ENCODE measurements at regions not wholly inside any gene's neighbourhood (a gene's known extent, or its start where the extent isn't known, plus 50 kb on each side); places are given as distances from the start of the nearest gene placed in this dataset.
"Not testable (repeated sequence)": the region's sequence is repeated elsewhere in the genome, so short reads cannot be mapped to it uniquely, and the experiment has no call there.

DNA sequence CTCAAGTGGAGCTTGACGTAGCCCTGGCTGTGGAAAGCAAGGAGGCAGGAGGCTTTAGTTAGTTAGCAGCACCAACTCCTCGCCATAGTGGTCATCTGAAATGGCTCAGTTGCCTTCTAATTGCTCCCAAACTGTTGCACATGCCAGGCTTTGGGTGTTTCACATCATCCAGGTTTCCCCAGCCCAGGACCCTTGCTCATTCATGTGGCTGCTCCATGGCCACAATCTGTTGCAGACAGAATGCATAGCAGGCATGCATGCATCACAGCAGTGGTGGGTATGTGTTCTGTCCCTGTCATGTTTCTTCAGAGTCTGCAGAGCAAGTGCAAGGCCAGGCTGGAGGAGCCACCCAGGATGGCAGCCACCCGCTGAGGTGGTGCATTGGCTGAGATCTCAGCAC, 407.6 kb downstream of the TSHZ3 start:
- DNase-seq (ENCODE audit: low spot score): no peak
- intact Hi-C loops (cut with DNase I): no loop called here
- Histone ChIP-seq H3K36me3 (no peaks in the 10 kb centered on the region), H3K9me3 (no peaks in the 10 kb centered on the region), H3K4me3 (no peak overlapping the region), H3K4me1 (replicated peaks) (no peaks in the 10 kb centered on the region), H3K27ac (no peak overlapping the region), H3K27me3 (replicated peaks; ENCODE audit: insufficient read depth) (no peaks in the 10 kb centered on the region)
- WGBS: 75% methylated on average over 2 of the region's 3 CpGs
- TF ChIP-seq POLR2AphosphoS5 (IDR thresholded peaks at IDR 0.05) (no peak), POLR2A (IDR thresholded peaks at IDR 0.05) (no peak)
- TF ChIP-seq, protein P1, sequence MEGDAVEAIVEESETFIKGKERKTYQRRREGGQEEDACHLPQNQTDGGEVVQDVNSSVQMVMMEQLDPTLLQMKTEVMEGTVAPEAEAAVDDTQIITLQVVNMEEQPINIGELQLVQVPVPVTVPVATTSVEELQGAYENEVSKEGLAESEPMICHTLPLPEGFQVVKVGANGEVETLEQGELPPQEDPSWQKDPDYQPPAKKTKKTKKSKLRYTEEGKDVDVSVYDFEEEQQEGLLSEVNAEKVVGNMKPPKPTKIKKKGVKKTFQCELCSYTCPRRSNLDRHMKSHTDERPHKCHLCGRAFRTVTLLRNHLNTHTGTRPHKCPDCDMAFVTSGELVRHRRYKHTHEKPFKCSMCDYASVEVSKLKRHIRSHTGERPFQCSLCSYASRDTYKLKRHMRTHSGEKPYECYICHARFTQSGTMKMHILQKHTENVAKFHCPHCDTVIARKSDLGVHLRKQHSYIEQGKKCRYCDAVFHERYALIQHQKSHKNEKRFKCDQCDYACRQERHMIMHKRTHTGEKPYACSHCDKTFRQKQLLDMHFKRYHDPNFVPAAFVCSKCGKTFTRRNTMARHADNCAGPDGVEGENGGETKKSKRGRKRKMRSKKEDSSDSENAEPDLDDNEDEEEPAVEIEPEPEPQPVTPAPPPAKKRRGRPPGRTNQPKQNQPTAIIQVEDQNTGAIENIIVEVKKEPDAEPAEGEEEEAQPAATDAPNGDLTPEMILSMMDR (IDR thresholded peaks at IDR 0.05): no peak

DNA sequence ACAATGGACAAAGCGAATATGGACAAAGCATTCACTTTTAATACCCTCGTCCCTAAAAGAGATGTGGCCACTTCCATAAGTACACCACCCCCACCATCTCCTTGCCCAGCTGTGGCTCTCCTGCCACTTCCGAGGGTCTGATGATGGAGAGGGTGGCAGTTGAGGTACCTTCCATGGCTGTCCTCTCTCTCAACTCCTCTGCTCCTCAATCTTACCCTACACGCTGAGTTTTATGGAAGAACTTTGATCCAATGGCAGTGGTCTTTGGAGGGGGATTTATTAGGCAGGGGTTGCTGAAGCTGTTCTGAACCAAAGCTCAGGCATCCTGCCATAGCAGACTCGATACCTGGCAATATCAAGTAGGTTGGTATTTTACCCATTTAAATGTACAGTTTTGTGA, 413.0 kb downstream of the TSHZ3 start:
- H3K9me3 ChIP-seq: no peaks in the 10 kb centered on the region

DNA sequence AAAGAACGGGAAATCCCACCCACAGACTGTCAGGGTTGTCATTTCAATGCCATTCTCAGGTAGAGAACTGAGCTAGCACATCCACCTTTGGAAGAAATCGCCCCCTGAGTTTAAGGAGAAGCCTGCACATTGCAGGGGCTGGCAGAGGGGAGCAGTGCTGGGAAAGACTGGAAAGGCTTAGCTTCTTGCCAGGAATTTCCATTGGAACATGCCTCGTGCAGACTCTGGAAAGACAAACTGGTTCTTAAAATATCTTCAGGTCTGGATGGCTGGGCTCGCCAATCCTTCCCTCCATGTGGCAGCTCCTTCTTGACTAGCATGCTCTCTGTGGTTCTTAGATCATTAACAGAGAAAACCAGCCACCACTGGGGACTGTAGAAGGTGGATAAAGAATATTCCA, 414.1 kb downstream of the TSHZ3 start:
- TF ChIP-seq, protein P1 (IDR thresholded peaks at IDR 0.05): no peak
- TF ChIP-seq POLR2AphosphoS5 (IDR thresholded peaks at IDR 0.05) (no peak), POLR2A (IDR thresholded peaks at IDR 0.05) (no peak)
- Histone ChIP-seq H3K27me3 (replicated peaks; ENCODE audit: insufficient read depth) (no peaks in the 10 kb centered on the region), H3K4me1 (replicated peaks) (no peaks in the 10 kb centered on the region), H3K36me3 (no peaks in the 10 kb centered on the region), H3K9me3 (no peaks in the 10 kb centered on the region), H3K27ac (no peak overlapping the region), H3K4me3 (no peak overlapping the region)
- no peak for DNase-seq (ENCODE audit: low spot score)
- 29% methylated on average over 4 of the region's 4 CpGs for WGBS
- intact Hi-C loops (cut with DNase I): no loop called here

More for the DNA sequence above, 413.0 kb downstream of the TSHZ3 start:
- no peaks in the 10 kb centered on the region for H3K27me3 ChIP-seq (replicated peaks; ENCODE audit: insufficient read depth)
- H3K4me3 ChIP-seq: no peak overlapping the region
- no peaks in the 10 kb centered on the region for H3K36me3 ChIP-seq
- no peak for TF ChIP-seq POLR2A (IDR thresholded peaks at IDR 0.05)
- TF ChIP-seq, protein P1 (IDR thresholded peaks at IDR 0.05): no peak
- TF ChIP-seq POLR2AphosphoS5 (IDR thresholded peaks at IDR 0.05): no peak
- no peak overlapping the region for H3K27ac ChIP-seq
- no peak for DNase-seq (ENCODE audit: low spot score)
- WGBS: 82% methylated on average over 5 of the region's 5 CpGs
- H3K4me1 ChIP-seq (replicated peaks): no peaks in the 10 kb centered on the region
- intact Hi-C loops (cut with DNase I): no loop called here

DNA sequence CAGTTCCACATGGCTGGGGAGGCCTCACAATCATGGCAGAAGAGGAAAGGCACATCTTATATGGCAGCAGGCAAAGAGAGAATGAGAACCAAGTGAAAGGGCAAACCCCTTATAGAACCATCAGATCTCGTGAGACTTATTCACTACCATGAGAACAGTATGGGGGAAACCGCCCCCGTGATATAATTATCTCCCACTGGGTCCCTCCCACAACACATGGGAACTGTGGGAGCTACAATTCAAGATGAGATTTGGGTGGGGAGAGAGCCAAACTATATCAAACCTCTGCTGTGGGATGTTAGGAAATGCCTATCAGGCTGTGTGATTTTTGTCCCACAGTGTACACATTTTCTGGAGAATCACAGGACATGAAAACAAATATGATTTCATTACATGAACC, 415.8 kb downstream of the TSHZ3 start:
- H3K36me3 ChIP-seq; intact Hi-C loops (cut with DNase I); H3K9me3 ChIP-seq; H3K4me3 ChIP-seq; H3K4me1 ChIP-seq (replicated peaks); H3K27me3 ChIP-seq (replicated peaks; ENCODE audit: insufficient read depth); H3K27ac ChIP-seq; DNase-seq (ENCODE audit: low spot score): not testable (repeated sequence)
- 84% methylated on average over 3 of the region's 3 CpGs for WGBS

DNA sequence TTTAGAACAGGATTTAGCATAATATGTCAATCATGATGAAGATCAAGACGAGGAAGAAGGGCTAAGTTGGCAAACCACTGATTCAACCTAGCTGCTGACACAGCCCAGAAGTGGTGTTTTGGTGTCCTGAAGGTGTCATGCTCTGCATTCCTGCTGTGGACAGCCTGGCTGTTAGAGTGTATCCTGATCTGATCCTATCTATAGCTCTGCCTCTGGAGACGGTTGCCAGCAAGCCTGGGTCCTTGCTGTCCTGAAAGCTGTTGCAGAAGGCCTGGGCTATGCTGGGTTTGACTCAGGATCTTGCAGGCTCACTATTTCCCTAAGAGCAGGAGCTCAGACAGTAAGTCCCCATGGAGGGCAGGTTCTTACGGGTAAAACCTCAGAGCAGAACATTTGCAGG, 416.4 kb downstream of the TSHZ3 start:
- Histone ChIP-seq H3K9me3 (no peaks in the 10 kb centered on the region), H3K27ac (no peak overlapping the region), H3K4me3 (no peak overlapping the region), H3K36me3 (no peaks in the 10 kb centered on the region), H3K4me1 (replicated peaks) (no peaks in the 10 kb centered on the region), H3K27me3 (replicated peaks; ENCODE audit: insufficient read depth) (no peaks in the 10 kb centered on the region)
- intact Hi-C loops (cut with DNase I): no loop called here
- no peak for DNase-seq (ENCODE audit: low spot score)
- whole genome bisulfite sequencing: 58% methylated on average over 3 of the region's 3 CpGs
- TF ChIP-seq POLR2AphosphoS5 (IDR thresholded peaks at IDR 0.05) (no peak), POLR2A (IDR thresholded peaks at IDR 0.05) (no peak)
- TF ChIP-seq, protein P1 (IDR thresholded peaks at IDR 0.05): no peak

Data from prostate gland (tissue), 2 donors.